Ishikawa (cell line): ENCODE measurements at regions not wholly inside any gene's neighbourhood (a gene's known extent, or its start where the extent isn't known, plus 50 kb on each side); places are given as distances from the start of the nearest gene placed in this dataset.

Experiments used
- CEBPB ChIP-seq: IDR thresholded peaks from 2 replicates; pipeline ENCODE4 v1.6.1; 2012
- CREB1 ChIP-seq: IDR thresholded peaks from 2 replicates; pipeline ENCODE4 v1.6.1; 2012; ENCODE audit warnings: low read depth
- EGR1 ChIP-seq: IDR thresholded peaks from 2 replicates; pipeline ENCODE4 v1.6.1; 2012
- EP300 ChIP-seq: IDR thresholded peaks from 2 replicates; pipeline ENCODE4 v1.6.1; 2012; ENCODE audit warnings: borderline replicate concordance
- FOXM1 ChIP-seq: IDR thresholded peaks from 2 replicates; pipeline ENCODE4 v1.6.1; 2012; ENCODE audit warnings: low read depth, borderline replicate concordance
- RAD21 ChIP-seq: IDR thresholded peaks from 2 replicates; pipeline ENCODE4 v1.6.1; 2012; ENCODE audit warnings: low read depth
- TAF1 ChIP-seq: IDR thresholded peaks from 2 replicates; pipeline ENCODE4 v1.6.1; 2012; ENCODE audit warnings: low read depth, mild to moderate bottlenecking
- TCF12 ChIP-seq: IDR thresholded peaks from 2 replicates; pipeline ENCODE4 v1.6.1; 2012; ENCODE audit warnings: low read depth
- TEAD4 ChIP-seq: IDR thresholded peaks from 2 replicates; pipeline ENCODE4 v1.6.1; 2012
- YY1 ChIP-seq: IDR thresholded peaks from 2 replicates; pipeline ENCODE4 v1.6.1; 2012; ENCODE audit warnings: low read depth
- ZBTB7A ChIP-seq: IDR thresholded peaks from 2 replicates; pipeline ENCODE4 v1.6.1; 2012; ENCODE audit warnings: low read depth
- TF ChIP-seq, protein P1 (sequence below): IDR thresholded peaks from 2 replicates; pipeline ENCODE4 v1.6.1; 2012
- TF ChIP-seq, protein P2 (sequence below): IDR thresholded peaks from 2 replicates; pipeline ENCODE4 v1.6.1; 2012

DNA sequence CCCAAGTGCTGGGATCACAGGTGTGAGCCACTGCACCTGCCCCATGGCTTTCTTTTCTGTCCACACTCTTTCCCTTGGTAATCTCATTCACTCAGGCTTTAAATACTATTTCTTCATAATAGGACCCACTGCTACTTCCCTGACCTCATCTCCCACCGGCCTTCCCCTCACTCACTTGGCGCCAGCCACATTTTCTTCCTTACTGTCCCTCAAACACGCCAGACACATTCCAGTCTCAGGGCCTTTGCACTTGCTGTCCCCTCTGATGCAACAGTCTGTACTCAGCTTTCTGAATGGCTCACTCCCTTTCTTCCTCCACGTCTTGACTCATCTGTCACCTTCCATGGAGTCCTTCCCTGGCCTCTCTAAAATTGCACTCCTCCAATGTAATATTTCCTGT, 111.1 kb upstream of the MVB12B start:
- TF ChIP-seq TEAD4 (no peak), EP300 (no peak), CREB1 (no peak), FOXM1 (no peak), RAD21 (no peak), EGR1 (no peak), TAF1 (no peak), CEBPB (no peak), YY1 (no peak), ZBTB7A (no peak), TCF12 (no peak)
- TF ChIP-seq, protein P1, sequence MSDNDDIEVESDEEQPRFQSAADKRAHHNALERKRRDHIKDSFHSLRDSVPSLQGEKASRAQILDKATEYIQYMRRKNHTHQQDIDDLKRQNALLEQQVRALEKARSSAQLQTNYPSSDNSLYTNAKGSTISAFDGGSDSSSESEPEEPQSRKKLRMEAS, result no peak
- TF ChIP-seq, protein P2, sequence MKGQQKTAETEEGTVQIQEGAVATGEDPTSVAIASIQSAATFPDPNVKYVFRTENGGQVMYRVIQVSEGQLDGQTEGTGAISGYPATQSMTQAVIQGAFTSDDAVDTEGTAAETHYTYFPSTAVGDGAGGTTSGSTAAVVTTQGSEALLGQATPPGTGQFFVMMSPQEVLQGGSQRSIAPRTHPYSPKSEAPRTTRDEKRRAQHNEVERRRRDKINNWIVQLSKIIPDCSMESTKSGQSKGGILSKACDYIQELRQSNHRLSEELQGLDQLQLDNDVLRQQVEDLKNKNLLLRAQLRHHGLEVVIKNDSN, result no peak
